H9 (cell line): ENCODE measurements at regions not wholly inside any gene's neighbourhood (a gene's known extent, or its start where the extent isn't known, plus 50 kb on each side); places are given as distances from the start of the nearest gene placed in this dataset.

ENCODE experiments used
- DNase-seq: peaks from one replicate; pipeline ENCODE4 v3.0.0-alpha.2; 2017
- H2AFZ ChIP-seq: one replicate; pipeline ENCODE4 v1.6.1; 2013; ENCODE audit warnings: mild to moderate bottlenecking, low read length, control low read depth, moderate library complexity
- H2AK5ac ChIP-seq: 2 replicates; pipeline ENCODE4 v1.6.1; 2013; ENCODE audit warnings: low read length, control low read depth, mixed read lengths; ENCODE audit not compliant: insufficient read length
- H2BK120ac ChIP-seq: one replicate; pipeline ENCODE4 v1.6.1; 2013; ENCODE audit warnings: low read depth, mild to moderate bottlenecking, low read length, control low read depth, inconsistent platforms; ENCODE audit not compliant: poor library complexity, severe bottlenecking
- H2BK12ac ChIP-seq: 2 replicates; pipeline ENCODE4 v1.6.1; 2013; ENCODE audit warnings: low read length, control low read depth, mixed read lengths, low read depth; ENCODE audit not compliant: insufficient read length
- H2BK15ac ChIP-seq: 2 replicates; pipeline ENCODE4 v1.6.1; 2013; ENCODE audit warnings: low read depth, low read length, control low read depth
- H2BK20ac ChIP-seq: one replicate; pipeline ENCODE4 v1.6.1; 2013; ENCODE audit warnings: low read depth, mild to moderate bottlenecking, low read length, control low read depth, inconsistent platforms; ENCODE audit not compliant: poor library complexity, severe bottlenecking
- H2BK5ac ChIP-seq: 2 replicates; pipeline ENCODE4 v1.6.1; 2013; ENCODE audit warnings: low read length, control low read depth, mixed read lengths; ENCODE audit not compliant: insufficient read length
- H3K14ac ChIP-seq: 2 replicates; pipeline ENCODE4 v1.6.1; 2013; ENCODE audit warnings: low read length, control low read depth; ENCODE audit not compliant: insufficient read depth
- H3K18ac ChIP-seq: 2 replicates; pipeline ENCODE4 v1.6.1; 2013; ENCODE audit warnings: low read depth, mild to moderate bottlenecking, mixed read lengths, low read length, control low read depth; ENCODE audit not compliant: insufficient read length
- H3K23ac ChIP-seq: 2 replicates; pipeline ENCODE4 v1.6.1; 2013; ENCODE audit warnings: low read length, control low read depth, mixed read lengths, low read depth; ENCODE audit not compliant: insufficient read length
- H3K23me2 ChIP-seq: 2 replicates; pipeline ENCODE4 v1.6.1; 2013; ENCODE audit warnings: low read depth, mild to moderate bottlenecking, mixed read lengths, low read length, control low read depth; ENCODE audit not compliant: insufficient read length, poor library complexity, severe bottlenecking
- H3K27ac ChIP-seq: 2 replicates; pipeline ENCODE4 v1.5.1; 2013; ENCODE audit warnings: low read length, control low read depth, mixed read lengths, low read depth; ENCODE audit not compliant: insufficient read length
- H3K27me3 ChIP-seq: 2 replicates; pipeline ENCODE4 v1.6.1; 2013; ENCODE audit warnings: low read length, control low read depth, inconsistent platforms; ENCODE audit not compliant: insufficient read depth
- H3K4ac ChIP-seq: 2 replicates; pipeline ENCODE4 v1.6.1; 2013; ENCODE audit warnings: low read depth, mild to moderate bottlenecking, control low read depth, inconsistent platforms, low read length, moderate library complexity
- H3K4me1 ChIP-seq: 2 replicates; pipeline ENCODE4 v1.6.1; 2013; ENCODE audit warnings: low read length, control low read depth, inconsistent platforms; ENCODE audit not compliant: insufficient read depth
- H3K4me2 ChIP-seq: 2 replicates; pipeline ENCODE4 v1.6.1; 2013; ENCODE audit warnings: low read length, control low read depth, mixed read lengths; ENCODE audit not compliant: insufficient read length, insufficient read depth
- H3K56ac ChIP-seq: 2 replicates; pipeline ENCODE4 v1.6.1; 2013; ENCODE audit warnings: low read depth, mild to moderate bottlenecking, mixed read lengths, low read length, control low read depth; ENCODE audit not compliant: insufficient read length
- H3K79me1 ChIP-seq: 2 replicates; pipeline ENCODE4 v1.6.1; 2013; ENCODE audit warnings: low read depth, mild to moderate bottlenecking, moderate library complexity, low read length, control low read depth, inconsistent platforms; ENCODE audit not compliant: insufficient read depth, poor library complexity, severe bottlenecking
- H3K79me2 ChIP-seq: 2 replicates; pipeline ENCODE4 v1.6.1; 2013; ENCODE audit warnings: low read length, control low read depth, inconsistent platforms; ENCODE audit not compliant: insufficient read depth
- H3K9ac ChIP-seq: 2 replicates; pipeline ENCODE4 v1.6.1; 2013; ENCODE audit warnings: low read length, control low read depth, mixed read lengths; ENCODE audit not compliant: insufficient read length; ENCODE audit errors: extremely low read depth
- H3K9me3 ChIP-seq: one replicate; pipeline ENCODE4 v1.6.1; 2013; ENCODE audit warnings: low read depth, low read length, inconsistent platforms; ENCODE audit not compliant: control insufficient read depth
- H3T11ph ChIP-seq: one replicate; pipeline ENCODE4 v1.6.1; 2013; ENCODE audit warnings: mild to moderate bottlenecking, low read length, control low read depth, inconsistent platforms
- H4K20me1 ChIP-seq: one replicate; pipeline ENCODE4 v1.6.1; 2013; ENCODE audit not compliant: control insufficient read depth, insufficient read length, insufficient read depth
- H4K5ac ChIP-seq: 2 replicates; pipeline ENCODE4 v1.6.1; 2013; ENCODE audit warnings: low read depth, mild to moderate bottlenecking, mixed read lengths, low read length, control low read depth; ENCODE audit not compliant: insufficient read length
- H4K8ac ChIP-seq: replicated peaks from 2 replicates; pipeline ENCODE4 v1.6.1; 2013; ENCODE audit warnings: low read length, control low read depth, mixed read lengths, low read depth; ENCODE audit not compliant: insufficient read length
- H4K91ac ChIP-seq: 2 replicates; pipeline ENCODE4 v1.6.1; 2013; ENCODE audit warnings: low read depth, mild to moderate bottlenecking, moderate library complexity, mixed read lengths, low read length, control low read depth; ENCODE audit not compliant: insufficient read length
- H3K27ac Mint-ChIP-seq, 3 experiments: 2 replicates in 2 of 3; 3 replicates in 1 of 3; pipeline ENCODE4 v1.8.0; 2020 to 2021; ENCODE audit warnings: mixed read lengths in 3 of 3, mild to moderate bottlenecking in 1 of 3, moderate library complexity in 1 of 3
- H3K27me3 Mint-ChIP-seq: 2 replicates; pipeline ENCODE4 v1.8.0; 2021; ENCODE audit warnings: low read depth, mild to moderate bottlenecking, moderate library complexity, mixed read lengths
- H3K36me3 Mint-ChIP-seq, 3 experiments: 2 replicates in 2 of 3; 3 replicates in 1 of 3; pipeline ENCODE4 v1.8.0; 2020 to 2021; ENCODE audit warnings: low read depth in 3 of 3, mixed read lengths in 3 of 3; ENCODE audit not compliant: insufficient read depth in 1 of 3
- H3K4me1 Mint-ChIP-seq, 2 experiments: 2 replicates each; pipeline ENCODE4 v1.8.0; 2020; ENCODE audit warnings: mixed read lengths in 2 of 2
- H3K4me3 Mint-ChIP-seq, 2 experiments: 2 replicates in 1 of 2; 3 replicates in 1 of 2; pipeline ENCODE4 v1.8.0; 2020 to 2021; ENCODE audit warnings: mild to moderate bottlenecking in 2 of 2, mixed read lengths in 2 of 2, moderate library complexity in 1 of 2
- H3K9me3 Mint-ChIP-seq, 2 experiments: 2 replicates in 1 of 2; 3 replicates in 1 of 2; pipeline ENCODE4 v1.8.0; 2020; ENCODE audit warnings: mild to moderate bottlenecking in 2 of 2, mixed read lengths in 2 of 2, moderate library complexity in 1 of 2
- CTCF ChIP-seq: fragments of 200-600 bp; sonication (generic); conservative IDR thresholded peaks from 3 replicates; pipeline ENCODE4 v1.8.0; 2021; ENCODE audit warnings: antibody characterized with exemption, mild to moderate bottlenecking
- WGBS: extraction: QIAGEN DNeasy Blood & Tissue Kit; methylation state at CpG from one replicate; pipeline ENCODE4 v1.1.7; 2013; ENCODE audit warnings: missing lambda C conversion rate, low lambda C conversion rate, mixed read lengths; ENCODE audit not compliant: insufficient read length; ENCODE audit errors: extremely low coverage; 5-methylcytosine and 5-hydroxymethylcytosine counted together

- no peak overlapping the region for H2BK15ac ChIP-seq
- H3K56ac ChIP-seq, result no peak overlapping the region
- no peak overlapping the region for H2BK120ac ChIP-seq
- H2BK5ac ChIP-seq, result no peak overlapping the region
- H4K20me1 ChIP-seq, result no peaks in the 10 kb centered on the region
- no peak overlapping the region for H3K4me2 ChIP-seq
- Mint-ChIP-seq H3K27ac (no peak overlapping the region), H3K4me1 (no peaks in the 10 kb centered on the region), H3K36me3 (peaks cover 0 to 3% (median 2%) of the 10 kb centered on the region in 3 experiments; a peak in 3 of 7 replicates), H3K9me3 (peaks cover 3 to 4% of the 10 kb centered on the region in 2 experiments; a peak in 3 of 5 replicates), H3K27me3 (no peaks in the 10 kb centered on the region; the same call in 1 of the 2 replicates), H3K4me3 (no peak overlapping the region)
- H2AK5ac ChIP-seq, result no peak overlapping the region
- H3T11ph ChIP-seq, result no peak overlapping the region
- H3K23me2 ChIP-seq, result no peaks in the 10 kb centered on the region
- H3K9ac ChIP-seq, result no peak overlapping the region
- H3K4me1 ChIP-seq, result no peaks in the 10 kb centered on the region
- no peak overlapping the region for H2BK12ac ChIP-seq
- no peak overlapping the region for H4K5ac ChIP-seq
- no CpG with 5 or more reads among the region's 12 CpGs for WGBS
- no peak overlapping the region for H3K23ac ChIP-seq
- no peak overlapping the region for H3K18ac ChIP-seq
- no peaks in the 10 kb centered on the region for H3K79me1 ChIP-seq
- H2BK20ac ChIP-seq, result no peak overlapping the region
- H4K91ac ChIP-seq, result no peak overlapping the region
- H3K27ac ChIP-seq, result no peak overlapping the region
- DNase-seq, result no peak
- H3K27me3 ChIP-seq, result no peaks in the 10 kb centered on the region
- H3K9me3 ChIP-seq, result no peaks in the 10 kb centered on the region
- no peak overlapping the region for H3K14ac ChIP-seq
- no peak overlapping the region for H4K8ac ChIP-seq
- no peak for TF ChIP-seq CTCF
- H2AFZ ChIP-seq, result no peak overlapping the region
- H3K79me2 ChIP-seq, result no peaks in the 10 kb centered on the region
- no peak overlapping the region for H3K4ac ChIP-seq
Measured at GRCh38 chr17:70813355-70813930, 644.1 kb downstream of the KCNJ2 start.
